HepG2 (cell line): ENCODE measurements at regions not wholly inside any gene's neighbourhood (a gene's known extent, or its start where the extent isn't known, plus 50 kb on each side); places are given as distances from the start of the nearest gene placed in this dataset.

Source experiments
- DZIP1 ChIP-seq: sonication (generic); formaldehyde crosslinking; IDR thresholded peaks from 2 replicates; pipeline ENCODE4 v1.5.0; 2020; ENCODE audit warnings: mild to moderate bottlenecking, missing genetic modification reagents
- ERF ChIP-seq: IDR thresholded peaks from 2 replicates; pipeline ENCODE4 v1.6.1; 2018; ENCODE audit warnings: missing biosample characterization, missing genetic modification reagents
- GTF3A ChIP-seq: sonication (generic); formaldehyde crosslinking; conservative IDR thresholded peaks from 2 replicates; pipeline ENCODE4 v1.4.0; 2020; ENCODE audit warnings: mild to moderate bottlenecking, missing genetic modification reagents
- MEIS2 ChIP-seq: sonication (generic); formaldehyde crosslinking; IDR thresholded peaks from 2 replicates; pipeline ENCODE4 v1.9.0; 2021; ENCODE audit warnings: mild to moderate bottlenecking, missing genetic modification reagents
- MXD3 ChIP-seq: IDR thresholded peaks from 2 replicates; pipeline ENCODE4 v1.6.1; 2016; ENCODE audit warnings: mild to moderate bottlenecking, missing biosample characterization, missing genetic modification reagents
- PAXIP1 ChIP-seq: sonication (generic); formaldehyde crosslinking; conservative IDR thresholded peaks from 2 replicates; pipeline ENCODE4 v1.4.0; 2020; ENCODE audit warnings: mild to moderate bottlenecking, missing genetic modification reagents, moderate library complexity
- RFXAP ChIP-seq: sonication (generic); formaldehyde crosslinking; IDR thresholded peaks from 2 replicates; pipeline ENCODE4 v1.4.0; 2020; ENCODE audit warnings: missing genetic modification reagents, borderline replicate concordance
- RNF219 ChIP-seq: sonication (generic); formaldehyde crosslinking; IDR thresholded peaks from 2 replicates; pipeline ENCODE4 v1.5.0; 2020; ENCODE audit warnings: mild to moderate bottlenecking, missing genetic modification reagents
- SRSF1 ChIP-seq: fragments of 200-400 bp; formaldehyde crosslinking; optimal IDR thresholded peaks from 2 replicates; pipeline ENCODE3; 2017; ENCODE audit warnings: mild to moderate bottlenecking, low read depth, low read length, moderate library complexity
- ZNF24 ChIP-seq: fragments of 450-650 bp; IDR thresholded peaks from 2 replicates; pipeline ENCODE4 v1.6.1; 2017; ENCODE audit warnings: antibody characterized with exemption, mild to moderate bottlenecking
- ZNF292 ChIP-seq: sonication (generic); formaldehyde crosslinking; IDR thresholded peaks from 2 replicates; pipeline ENCODE4 v1.8.1; 2022; ENCODE audit warnings: mild to moderate bottlenecking, low read depth, missing genetic modification reagents, borderline replicate concordance
- ZNF3 ChIP-seq: IDR thresholded peaks from 2 replicates; pipeline ENCODE4 v1.7.0; 2017; ENCODE audit warnings: inconsistent platforms
- ZNF337 ChIP-seq: sonication (generic); formaldehyde crosslinking; IDR thresholded peaks from 2 replicates; pipeline ENCODE4 v1.5.1; 2020; ENCODE audit warnings: missing genetic modification reagents, low read depth, mild to moderate bottlenecking, borderline replicate concordance
- ZNF564 ChIP-seq: sonication (generic); formaldehyde crosslinking; IDR thresholded peaks from 2 replicates; pipeline ENCODE4 v1.8.1; 2023; ENCODE audit warnings: mild to moderate bottlenecking, missing genetic modification reagents
- ZNF639 ChIP-seq: conservative IDR thresholded peaks from 2 replicates; pipeline ENCODE4 v1.6.1; 2018; ENCODE audit warnings: missing genetic modification reagents
- ZSCAN20 ChIP-seq: sonication (generic); formaldehyde crosslinking; IDR thresholded peaks from 2 replicates; pipeline ENCODE4 v1.4.0; 2020; ENCODE audit warnings: missing genetic modification reagents, mild to moderate bottlenecking, borderline replicate concordance
- TF ChIP-seq, protein P1 (sequence below): sonication (generic); formaldehyde crosslinking; IDR thresholded peaks from 2 replicates; pipeline ENCODE4 v1.8.1; 2023; ENCODE audit warnings: missing genetic modification reagents, mild to moderate bottlenecking, borderline replicate concordance
- TF ChIP-seq, protein P2 (sequence below): sonication (generic); formaldehyde crosslinking; IDR thresholded peaks from 2 replicates; pipeline ENCODE4 v1.4.0; 2020; ENCODE audit warnings: missing genetic modification reagents

DNA sequence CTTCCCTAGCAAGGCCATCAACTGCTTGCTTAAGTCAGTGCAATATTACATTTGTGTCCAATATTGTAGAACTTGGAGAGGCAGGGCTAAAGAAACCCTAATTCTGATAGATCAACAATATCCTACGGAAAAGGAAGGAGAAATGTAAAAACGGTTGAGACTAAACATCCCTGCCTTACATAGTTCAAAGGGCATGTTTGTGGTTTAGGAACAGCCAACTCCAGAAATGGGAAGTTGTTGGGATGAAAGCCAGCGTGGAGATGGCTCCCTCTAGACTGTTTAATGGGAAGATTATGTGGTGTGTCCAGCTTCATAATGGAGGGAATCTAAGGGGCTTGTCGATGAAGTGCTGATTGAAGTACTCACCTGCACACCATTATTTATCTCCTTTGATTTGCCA is 145.3 kb upstream of the TENT5A start (continued):
- TF ChIP-seq PAXIP1 (peak; percentile 60), ZNF564 (CRISPR knock-in tag) (no peak), MEIS2 (CRISPR knock-in tag) (no peak), ZNF639 (CRISPR knock-in tag) (no peak), DZIP1 (CRISPR knock-in tag) (no peak), RFXAP (CRISPR knock-in tag) (no peak), ERF (CRISPR knock-in tag) (no peak), ZNF292 (no peak), SRSF1 (no peak), ZNF3 (CRISPR knock-in tag) (no peak), ZNF337 (CRISPR knock-in tag) (no peak), RNF219 (no peak), ZNF24 (no peak), GTF3A (no peak), ZSCAN20 (CRISPR knock-in tag) (no peak), MXD3 (CRISPR knock-in tag) (no peak)
- TF ChIP-seq, protein P1, sequence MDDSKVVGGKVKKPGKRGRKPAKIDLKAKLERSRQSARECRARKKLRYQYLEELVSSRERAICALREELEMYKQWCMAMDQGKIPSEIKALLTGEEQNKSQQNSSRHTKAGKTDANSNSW (CRISPR knock-in tag) = no peak
- TF ChIP-seq, protein P2, sequence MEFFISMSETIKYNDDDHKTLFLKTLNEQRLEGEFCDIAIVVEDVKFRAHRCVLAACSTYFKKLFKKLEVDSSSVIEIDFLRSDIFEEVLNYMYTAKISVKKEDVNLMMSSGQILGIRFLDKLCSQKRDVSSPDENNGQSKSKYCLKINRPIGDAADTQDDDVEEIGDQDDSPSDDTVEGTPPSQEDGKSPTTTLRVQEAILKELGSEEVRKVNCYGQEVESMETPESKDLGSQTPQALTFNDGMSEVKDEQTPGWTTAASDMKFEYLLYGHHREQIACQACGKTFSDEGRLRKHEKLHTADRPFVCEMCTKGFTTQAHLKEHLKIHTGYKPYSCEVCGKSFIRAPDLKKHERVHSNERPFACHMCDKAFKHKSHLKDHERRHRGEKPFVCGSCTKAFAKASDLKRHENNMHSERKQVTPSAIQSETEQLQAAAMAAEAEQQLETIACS = no peak
